HG03558 (cell line): ENCODE measurements at regions not wholly inside any gene's neighbourhood (a gene's known extent, or its start where the extent isn't known, plus 50 kb on each side); places are given as distances from the start of the nearest gene placed in this dataset.

Source experiments
- ATAC-seq: cut with Tn5 transposase; IDR thresholded peaks from one replicate; pipeline ENCODE4 v1.9.1; 2021; ENCODE audit warnings: moderate number of reproducible peaks; ENCODE audit not compliant: unreplicated experiment; ENCODE audit errors: extremely low read depth

GRCh38 chr6:113439866-113440265, 417.3 kb upstream of the MARCKS start:
- no peak for ATAC-seq

GRCh38 chr6:113442040-113442439, 415.1 kb upstream of the MARCKS start:
- ATAC-seq = no peak

- no peak for ATAC-seq
Measured at GRCh38 chr6:113445201-113445600, 411.9 kb upstream of the MARCKS start.

- no peak for ATAC-seq
Measured at GRCh38 chr6:113447088-113447831, 409.9 kb upstream of the MARCKS start.

- ATAC-seq = no peak
Measured at GRCh38 chr6:113449051-113449450, 408.1 kb upstream of the MARCKS start.

- no peak for ATAC-seq
Measured at GRCh38 chr6:113450061-113450465, 407.1 kb upstream of the MARCKS start.

- no peak for ATAC-seq
Measured at GRCh38 chr6:113451049-113451448, 406.1 kb upstream of the MARCKS start.

GRCh38 chr6:113457198-113457597, 399.9 kb upstream of the MARCKS start:
- no peak for ATAC-seq

GRCh38 chr6:113457751-113458150, 399.4 kb upstream of the MARCKS start:
- no peak for ATAC-seq

- ATAC-seq = no peak
Measured at GRCh38 chr6:113458368-113459010, 398.7 kb upstream of the MARCKS start.

GRCh38 chr6:113461153-113461932, 395.8 kb upstream of the MARCKS start:
- no peak for ATAC-seq

GRCh38 chr6:113464536-113464935, 392.6 kb upstream of the MARCKS start:
- no peak for ATAC-seq

GRCh38 chr6:113464960-113465359, 392.2 kb upstream of the MARCKS start:
- no peak for ATAC-seq

- ATAC-seq = no peak
Measured at GRCh38 chr6:113466526-113466925, 390.6 kb upstream of the MARCKS start.

- ATAC-seq = no peak
Measured at GRCh38 chr6:113475392-113475791, 381.8 kb upstream of the MARCKS start.

- no peak for ATAC-seq
Measured at GRCh38 chr6:113476937-113477839, 380.0 kb upstream of the MARCKS start.

- no peak for ATAC-seq
Measured at GRCh38 chr6:113480616-113481015, 376.5 kb upstream of the MARCKS start.

GRCh38 chr6:113481458-113481857, 375.7 kb upstream of the MARCKS start:
- no peak for ATAC-seq

- no peak for ATAC-seq
Measured at GRCh38 chr6:113481910-113482309, 375.2 kb upstream of the MARCKS start.

GRCh38 chr6:113482771-113483170, 374.4 kb upstream of the MARCKS start:
- ATAC-seq = no peak
